SK-N-MC (cell line): ENCODE measurements at regions not wholly inside any gene's neighbourhood (a gene's known extent, or its start where the extent isn't known, plus 50 kb on each side); places are given as distances from the start of the nearest gene placed in this dataset.

ENCODE experiments used
- EZH2 ChIP-seq: fragments of 200-600 bp; sonication (generic); IDR thresholded peaks from one replicate; pipeline ENCODE4 v1.6.1; 2017; ENCODE audit warnings: antibody characterized with exemption
- FOXP2 ChIP-seq: optimal IDR thresholded peaks from 2 replicates; pipeline ENCODE3; 2011; ENCODE audit warnings: mild to moderate bottlenecking, moderate library complexity; ENCODE audit not compliant: insufficient read depth; ENCODE audit errors: extremely low read length, control extremely low read depth
- POLR2AphosphoS5 ChIP-seq: IDR thresholded peaks from 2 replicates; pipeline ENCODE4 v1.6.1; 2012; ENCODE audit warnings: mild to moderate bottlenecking, low read depth, low read length, borderline replicate concordance

DNA sequence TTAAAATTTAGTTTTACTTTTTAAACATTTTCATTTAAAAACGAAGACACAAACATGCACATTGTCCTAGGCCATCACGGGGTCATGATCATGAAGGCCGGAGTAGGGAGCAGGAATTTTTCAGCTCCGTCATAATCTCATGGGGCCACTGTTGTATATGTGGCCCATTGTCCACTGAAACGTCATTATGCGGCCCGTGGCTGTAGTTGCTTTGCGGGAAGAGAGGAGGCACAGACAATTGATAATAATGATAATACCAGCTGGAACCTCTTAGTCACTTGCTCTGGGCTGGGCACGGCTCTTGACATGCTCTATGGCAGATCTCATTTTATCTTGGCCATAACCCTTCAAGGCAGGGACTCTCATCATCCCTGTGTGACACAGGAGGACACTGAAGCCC, 56.5 kb upstream of the FNDC1 start:
- TF ChIP-seq EZH2, result no peak
- TF ChIP-seq POLR2AphosphoS5, result no peak
- no peak for TF ChIP-seq FOXP2
